22Rv1 (cell line): ENCODE measurements at regions not wholly inside any gene's neighbourhood (a gene's known extent, or its start where the extent isn't known, plus 50 kb on each side); places are given as distances from the start of the nearest gene placed in this dataset.

Experiments used
- H3K27ac ChIP-seq: fragments of 450-650 bp; 2 replicates; pipeline ENCODE4 v1.5.1; 2017
- ZFX ChIP-seq: fragments of 450-650 bp; IDR thresholded peaks from 2 replicates; pipeline ENCODE4 v1.6.1; 2017; ENCODE audit warnings: antibody characterized with exemption, borderline replicate concordance
- TF ChIP-seq, protein P1 (sequence below): fragments of 450-650 bp; IDR thresholded peaks from 2 replicates; pipeline ENCODE4 v1.5.1; 2017; ENCODE audit warnings: mild to moderate bottlenecking

DNA sequence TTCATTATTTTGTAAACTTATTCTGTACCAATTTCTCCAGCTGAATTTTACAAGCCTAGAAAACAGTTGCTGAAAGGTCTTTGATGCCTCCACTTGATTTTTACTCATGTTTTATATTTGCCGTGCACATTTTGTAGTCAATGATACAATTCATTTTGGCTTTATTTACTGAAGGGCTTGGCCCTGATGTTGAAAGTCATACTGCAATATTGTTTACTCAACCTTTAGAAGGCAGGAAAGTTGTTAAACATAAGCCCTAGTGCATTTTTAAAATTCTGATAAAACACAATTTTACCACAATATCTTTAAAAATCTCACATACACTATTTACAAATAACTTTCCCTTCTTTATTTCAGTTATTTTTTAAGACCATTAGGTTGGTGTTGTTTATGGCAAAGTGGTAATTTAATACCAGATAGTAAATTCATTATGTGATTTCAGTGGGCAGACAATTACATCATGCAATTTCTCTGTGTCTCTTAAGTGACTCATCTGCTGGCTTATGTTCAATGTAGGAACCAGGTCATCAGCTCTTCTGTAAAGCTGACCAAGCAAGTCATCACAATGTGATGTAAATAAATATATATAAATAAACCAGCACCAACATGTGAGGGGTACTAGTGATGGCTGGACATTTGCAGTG lies 121.1 kb upstream of the SLC35B3 start:
- TF ChIP-seq, protein P1, sequence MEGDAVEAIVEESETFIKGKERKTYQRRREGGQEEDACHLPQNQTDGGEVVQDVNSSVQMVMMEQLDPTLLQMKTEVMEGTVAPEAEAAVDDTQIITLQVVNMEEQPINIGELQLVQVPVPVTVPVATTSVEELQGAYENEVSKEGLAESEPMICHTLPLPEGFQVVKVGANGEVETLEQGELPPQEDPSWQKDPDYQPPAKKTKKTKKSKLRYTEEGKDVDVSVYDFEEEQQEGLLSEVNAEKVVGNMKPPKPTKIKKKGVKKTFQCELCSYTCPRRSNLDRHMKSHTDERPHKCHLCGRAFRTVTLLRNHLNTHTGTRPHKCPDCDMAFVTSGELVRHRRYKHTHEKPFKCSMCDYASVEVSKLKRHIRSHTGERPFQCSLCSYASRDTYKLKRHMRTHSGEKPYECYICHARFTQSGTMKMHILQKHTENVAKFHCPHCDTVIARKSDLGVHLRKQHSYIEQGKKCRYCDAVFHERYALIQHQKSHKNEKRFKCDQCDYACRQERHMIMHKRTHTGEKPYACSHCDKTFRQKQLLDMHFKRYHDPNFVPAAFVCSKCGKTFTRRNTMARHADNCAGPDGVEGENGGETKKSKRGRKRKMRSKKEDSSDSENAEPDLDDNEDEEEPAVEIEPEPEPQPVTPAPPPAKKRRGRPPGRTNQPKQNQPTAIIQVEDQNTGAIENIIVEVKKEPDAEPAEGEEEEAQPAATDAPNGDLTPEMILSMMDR, result no peak
- TF ChIP-seq ZFX, result no peak
- no peak overlapping the region for H3K27ac ChIP-seq

DNA sequence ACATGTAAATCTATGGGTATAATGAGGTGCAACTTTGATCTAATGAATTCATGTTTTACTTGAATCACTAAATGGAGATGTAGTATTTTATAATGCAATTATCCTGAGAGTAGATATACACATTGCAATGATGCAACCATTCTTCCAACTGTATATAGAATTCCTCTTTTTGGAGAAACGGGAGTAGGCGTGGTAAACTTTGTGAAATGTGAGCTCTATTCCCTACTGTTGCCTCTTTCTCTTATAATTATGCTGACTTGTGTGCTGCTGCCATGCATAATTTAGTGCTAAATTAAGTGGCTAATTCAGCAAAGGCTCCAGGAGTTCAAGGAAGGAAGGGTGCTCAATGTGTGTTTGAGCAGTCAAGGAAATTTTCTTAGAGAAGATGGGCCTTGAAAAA lies 116.6 kb upstream of the SLC35B3 start:
- TF ChIP-seq, protein P1, result no peak
- no peak for TF ChIP-seq ZFX
- H3K27ac ChIP-seq, result no peak overlapping the region

DNA sequence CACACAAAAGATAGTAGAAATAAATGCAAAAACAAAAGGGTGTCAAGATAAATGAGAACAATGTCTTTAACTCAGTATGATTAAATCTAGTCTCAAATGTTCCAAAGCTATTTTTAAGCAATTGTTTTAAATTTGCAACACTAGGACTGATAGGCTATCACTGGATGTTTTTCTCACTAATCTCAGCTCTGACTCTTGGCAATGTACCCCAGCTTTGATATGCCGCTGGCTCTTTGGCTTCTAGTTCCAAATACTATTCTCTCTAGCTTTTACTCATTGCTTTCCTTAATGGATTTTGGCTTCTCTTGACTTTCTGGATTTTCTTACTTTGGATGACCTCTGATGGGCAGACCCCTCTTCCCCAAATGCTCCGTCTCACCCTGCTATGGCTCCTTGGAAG lies 116.0 kb upstream of the SLC35B3 start:
- H3K27ac ChIP-seq, result no peak overlapping the region
- TF ChIP-seq, protein P1, result no peak
- no peak for TF ChIP-seq ZFX

DNA sequence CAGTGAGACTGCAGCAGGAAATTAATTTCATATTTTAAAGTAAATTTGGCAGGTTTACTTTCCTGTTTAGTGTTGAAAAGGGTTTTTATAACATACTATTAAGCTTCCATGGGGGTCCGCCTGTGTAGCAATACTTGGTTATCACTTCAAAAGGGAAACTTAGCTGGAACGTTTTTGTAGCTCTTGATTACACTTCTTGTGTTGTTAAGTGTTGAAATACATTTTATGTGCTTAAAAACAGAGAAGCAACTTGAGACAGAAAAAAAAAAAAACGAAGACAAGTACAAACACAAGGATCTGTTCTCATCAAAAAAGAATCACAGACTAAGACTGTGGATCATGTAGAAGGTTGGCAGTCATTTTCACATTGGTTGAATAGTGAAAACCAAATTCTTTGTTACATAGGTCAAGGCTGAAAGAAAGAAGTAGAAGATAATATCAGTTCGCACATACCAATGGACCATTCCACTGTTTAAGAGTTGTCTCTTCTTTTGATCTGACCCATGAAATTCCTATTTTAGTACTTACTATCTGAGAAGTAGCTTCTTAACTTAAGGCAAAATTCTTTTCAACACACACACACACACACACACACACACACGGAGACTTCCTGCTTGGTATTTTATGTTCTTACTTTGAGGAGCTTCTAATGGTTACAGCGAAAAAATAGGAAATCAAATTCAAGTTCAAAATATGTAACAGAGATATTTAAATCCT lies 113.9 kb upstream of the SLC35B3 start:
- TF ChIP-seq, protein P1, result no peak
- TF ChIP-seq ZFX, result no peak
- no peak overlapping the region for H3K27ac ChIP-seq

DNA sequence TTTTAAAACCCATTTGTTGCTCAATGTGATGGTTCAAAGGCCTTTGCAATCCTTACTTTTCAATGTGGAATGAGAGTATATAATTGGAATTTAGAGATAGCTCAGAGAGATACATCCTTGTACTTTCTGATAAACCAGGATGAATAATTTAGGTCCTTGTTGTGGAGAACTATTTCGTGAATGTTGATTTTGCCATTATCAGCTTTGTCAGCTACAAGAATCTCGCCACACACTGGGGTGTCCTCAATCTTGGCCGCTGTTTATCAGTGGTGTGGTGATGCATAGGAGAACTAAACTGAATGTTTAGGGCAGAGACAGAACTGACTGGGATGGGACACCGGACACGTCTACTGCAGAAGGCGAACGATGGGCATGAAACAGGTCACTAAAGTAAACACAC lies 111.2 kb upstream of the SLC35B3 start:
- TF ChIP-seq, protein P1, result no peak
- no peak for TF ChIP-seq ZFX
- no peak overlapping the region for H3K27ac ChIP-seq

DNA sequence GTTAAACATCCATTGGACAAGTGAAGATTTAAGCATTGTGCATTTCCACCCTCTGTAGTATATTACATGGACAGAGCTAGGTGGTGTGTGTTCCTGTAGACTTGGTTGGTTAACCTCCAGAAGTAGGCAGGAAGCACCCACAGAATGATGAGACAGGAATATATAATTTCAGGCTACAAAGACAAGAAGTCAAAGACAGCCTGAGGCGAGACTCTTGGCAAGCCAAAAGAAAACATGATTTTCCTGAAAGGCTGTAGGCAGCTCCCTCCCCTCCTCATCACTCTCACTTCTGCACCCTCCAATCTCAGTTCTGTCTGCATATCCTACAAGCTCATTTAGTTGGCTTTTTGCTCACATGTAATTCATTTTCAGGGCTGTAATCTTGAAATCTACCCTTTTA lies 110.0 kb upstream of the SLC35B3 start:
- TF ChIP-seq, protein P1, result no peak
- no peak for TF ChIP-seq ZFX
- H3K27ac ChIP-seq, result no peak overlapping the region

DNA sequence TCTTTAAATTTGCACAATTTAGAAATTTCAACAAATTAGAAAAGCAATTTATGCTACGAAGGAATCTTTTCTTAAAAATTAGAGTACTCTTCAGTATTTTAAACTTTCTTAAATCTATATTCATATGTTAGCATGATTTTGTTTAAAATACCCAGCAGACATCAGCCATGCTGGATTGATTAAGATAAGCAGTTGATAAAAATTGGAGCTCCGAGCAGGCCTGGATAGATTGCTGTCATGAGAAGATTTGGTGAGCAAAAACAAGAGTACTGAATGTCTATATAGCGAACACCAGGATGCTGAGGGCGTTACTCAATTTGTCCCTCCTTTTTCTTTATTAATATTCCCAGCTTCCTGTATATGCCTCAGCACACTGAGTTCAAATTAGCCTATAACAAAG lies 108.4 kb upstream of the SLC35B3 start:
- TF ChIP-seq ZFX, result no peak
- TF ChIP-seq, protein P1, result no peak
- H3K27ac ChIP-seq, result no peak overlapping the region
